Tibial nerve (tissue), 4 donors: ENCODE measurements at regions not wholly inside any gene's neighbourhood (a gene's known extent, or its start where the extent isn't known, plus 50 kb on each side); places are given as distances from the start of the nearest gene placed in this dataset.

Experiments used
- EP300 ChIP-seq, 2 donors: sonication (generic); formaldehyde crosslinking; IDR thresholded peaks; one replicate each; pipeline ENCODE4 v1.6.1; 2017; ENCODE audit warnings: antibody characterized with exemption in 2 of 2, mild to moderate bottlenecking in 1 of 2
- POLR2A ChIP-seq, 2 donors: fragments of 450-650 bp; IDR thresholded peaks; one replicate each; pipeline ENCODE4 v1.6.1; 2017; ENCODE audit warnings: antibody characterized with exemption in 2 of 2, mild to moderate bottlenecking in 2 of 2, moderate library complexity in 2 of 2
- TF ChIP-seq, protein P1 (sequence below), 5 experiments: fragments of 200-600 bp in 3 of 5; fragments of 450-650 bp in 2 of 5; sonication (generic) in 3 of 5; IDR thresholded peaks; one replicate each; pipeline ENCODE4 v1.5.1; 2016 to 2019; ENCODE audit warnings: antibody characterized with exemption in 5 of 5, mild to moderate bottlenecking in 3 of 5, moderate library complexity in 2 of 5

DNA sequence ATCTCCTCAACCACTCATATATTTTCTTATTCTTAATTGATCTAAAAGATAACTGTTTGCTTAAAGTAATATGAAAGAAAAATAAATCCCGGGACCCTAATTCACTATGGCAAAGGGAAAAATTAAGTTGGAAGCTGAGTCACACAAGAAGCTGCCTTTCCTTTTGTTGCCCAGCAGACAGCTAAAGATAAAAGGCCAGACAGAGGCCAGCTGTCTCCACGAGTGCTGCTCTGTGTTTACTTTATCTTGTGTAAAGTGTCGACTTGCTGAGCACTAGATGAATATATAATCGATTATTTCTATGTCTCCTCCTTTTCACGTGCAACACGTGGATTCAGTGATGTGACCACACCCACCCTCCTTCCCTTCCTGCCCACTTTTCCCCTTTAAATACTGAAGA is 52.8 kb upstream of the NSMCE3 start:
- TF ChIP-seq, protein P1, sequence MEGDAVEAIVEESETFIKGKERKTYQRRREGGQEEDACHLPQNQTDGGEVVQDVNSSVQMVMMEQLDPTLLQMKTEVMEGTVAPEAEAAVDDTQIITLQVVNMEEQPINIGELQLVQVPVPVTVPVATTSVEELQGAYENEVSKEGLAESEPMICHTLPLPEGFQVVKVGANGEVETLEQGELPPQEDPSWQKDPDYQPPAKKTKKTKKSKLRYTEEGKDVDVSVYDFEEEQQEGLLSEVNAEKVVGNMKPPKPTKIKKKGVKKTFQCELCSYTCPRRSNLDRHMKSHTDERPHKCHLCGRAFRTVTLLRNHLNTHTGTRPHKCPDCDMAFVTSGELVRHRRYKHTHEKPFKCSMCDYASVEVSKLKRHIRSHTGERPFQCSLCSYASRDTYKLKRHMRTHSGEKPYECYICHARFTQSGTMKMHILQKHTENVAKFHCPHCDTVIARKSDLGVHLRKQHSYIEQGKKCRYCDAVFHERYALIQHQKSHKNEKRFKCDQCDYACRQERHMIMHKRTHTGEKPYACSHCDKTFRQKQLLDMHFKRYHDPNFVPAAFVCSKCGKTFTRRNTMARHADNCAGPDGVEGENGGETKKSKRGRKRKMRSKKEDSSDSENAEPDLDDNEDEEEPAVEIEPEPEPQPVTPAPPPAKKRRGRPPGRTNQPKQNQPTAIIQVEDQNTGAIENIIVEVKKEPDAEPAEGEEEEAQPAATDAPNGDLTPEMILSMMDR (IDR thresholded peaks at IDR 0.05) = no peak
- no peak for TF ChIP-seq POLR2A (IDR thresholded peaks at IDR 0.05)
- TF ChIP-seq EP300 (IDR thresholded peaks at IDR 0.05) = no peak
